Smooth muscle cell (in vitro differentiated cells): ENCODE measurements at regions not wholly inside any gene's neighbourhood (a gene's known extent, or its start where the extent isn't known, plus 50 kb on each side); places are given as distances from the start of the nearest gene placed in this dataset.

Source experiments
- DNase-seq: peaks from one replicate; lab custom pipeline; 2025; ENCODE audit not compliant: unreplicated experiment; lab: John Stamatoyannopoulos, UW
- H2AFZ ChIP-seq: fragments of 200-600 bp; sonication (generic); 2 replicates; pipeline ENCODE4 v1.6.0; 2016; ENCODE audit warnings: antibody characterized with exemption, low read depth, mild to moderate bottlenecking
- H3F3A ChIP-seq: fragments of 200-600 bp; sonication (generic); 2 replicates; pipeline ENCODE4 v1.6.0; 2017; ENCODE audit warnings: antibody characterized with exemption, low read depth
- H3K27ac ChIP-seq: fragments of 200-600 bp; sonication (generic); 2 replicates; pipeline ENCODE4 v1.5.1; 2016; ENCODE audit warnings: low read depth, mild to moderate bottlenecking
- H3K27me3 ChIP-seq: fragments of 200-600 bp; sonication (generic); 2 replicates; pipeline ENCODE4 v1.6.1; 2016; ENCODE audit warnings: low read depth, mild to moderate bottlenecking
- H3K36me3 ChIP-seq: fragments of 200-600 bp; sonication (generic); 2 replicates; pipeline ENCODE4 v1.5.1; 2016; ENCODE audit warnings: low read depth
- H3K4me1 ChIP-seq: fragments of 200-600 bp; sonication (generic); 2 replicates; pipeline ENCODE4 v1.5.1; 2016; ENCODE audit warnings: low read depth
- H3K4me2 ChIP-seq: fragments of 200-600 bp; sonication (generic); 2 replicates; pipeline ENCODE4 v1.6.0; 2016; ENCODE audit warnings: mild to moderate bottlenecking
- H3K4me3 ChIP-seq: fragments of 200-600 bp; sonication (generic); 2 replicates; pipeline ENCODE4 v1.5.1; 2016; ENCODE audit warnings: mild to moderate bottlenecking
- H3K79me2 ChIP-seq: fragments of 200-600 bp; sonication (generic); 2 replicates; pipeline ENCODE4 v1.6.0; 2016; ENCODE audit warnings: low read depth, mild to moderate bottlenecking
- H3K9ac ChIP-seq: fragments of 200-600 bp; sonication (generic); 2 replicates; pipeline ENCODE4 v1.6.0; 2016; ENCODE audit warnings: low read depth
- H3K9me3 ChIP-seq: fragments of 200-600 bp; sonication (generic); replicated peaks from 2 replicates; pipeline ENCODE4 v1.5.1; 2016; ENCODE audit warnings: low read depth
- H4K20me1 ChIP-seq: fragments of 200-600 bp; sonication (generic); 2 replicates; pipeline ENCODE4 v1.6.0; 2016; ENCODE audit warnings: low read depth
- WGBS: methylation state at CpG from one replicate; pipeline ENCODE4 v1.1.7; 2016; ENCODE audit warnings: low lambda C conversion rate; 5-methylcytosine and 5-hydroxymethylcytosine counted together
- TF ChIP-seq, protein P1 (sequence below): fragments of 200-600 bp; sonication (generic); IDR thresholded peaks from 2 replicates; pipeline ENCODE4 v1.5.1; 2017; ENCODE audit warnings: borderline replicate concordance, mild to moderate bottlenecking, antibody characterized with exemption; ENCODE audit not compliant: insufficient read depth, poor library complexity, severe bottlenecking

DNA sequence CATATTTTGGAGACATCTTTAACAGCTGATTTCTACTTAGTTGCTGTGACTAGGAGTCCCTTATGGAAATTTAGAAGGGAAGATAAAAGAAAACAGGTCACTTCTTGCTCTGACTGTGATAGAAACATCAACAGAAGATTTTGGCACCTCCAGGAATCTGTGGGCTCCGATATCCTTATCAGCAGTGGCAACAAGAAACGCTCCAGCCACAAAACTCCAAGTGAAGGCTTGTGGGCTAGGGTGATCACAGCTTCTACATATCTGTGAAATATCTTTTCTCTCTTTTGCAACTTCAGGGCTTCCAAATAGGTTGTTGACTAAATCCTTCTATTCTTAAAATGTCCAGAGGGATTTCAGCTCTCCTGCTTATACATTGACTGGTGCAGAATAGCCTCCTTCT, 1625.5 kb upstream of the CDH6 start:
- Histone ChIP-seq H3K79me2 (no peaks in the 10 kb centered on the region), H3K4me2 (no peak overlapping the region), H4K20me1 (no peaks in the 10 kb centered on the region), H2AFZ (no peak overlapping the region), H3K4me1 (no peaks in the 10 kb centered on the region), H3K27me3 (no peaks in the 10 kb centered on the region), H3K27ac (no peak overlapping the region), H3K36me3 (no peaks in the 10 kb centered on the region), H3K9me3 (no peaks in the 10 kb centered on the region), H3K9ac (no peak overlapping the region), H3K4me3 (no peak overlapping the region), H3F3A (no peaks in the 10 kb centered on the region)
- WGBS = 60% methylated on average over 2 of the region's 2 CpGs
- DNase-seq = no peak
- TF ChIP-seq, protein P1, sequence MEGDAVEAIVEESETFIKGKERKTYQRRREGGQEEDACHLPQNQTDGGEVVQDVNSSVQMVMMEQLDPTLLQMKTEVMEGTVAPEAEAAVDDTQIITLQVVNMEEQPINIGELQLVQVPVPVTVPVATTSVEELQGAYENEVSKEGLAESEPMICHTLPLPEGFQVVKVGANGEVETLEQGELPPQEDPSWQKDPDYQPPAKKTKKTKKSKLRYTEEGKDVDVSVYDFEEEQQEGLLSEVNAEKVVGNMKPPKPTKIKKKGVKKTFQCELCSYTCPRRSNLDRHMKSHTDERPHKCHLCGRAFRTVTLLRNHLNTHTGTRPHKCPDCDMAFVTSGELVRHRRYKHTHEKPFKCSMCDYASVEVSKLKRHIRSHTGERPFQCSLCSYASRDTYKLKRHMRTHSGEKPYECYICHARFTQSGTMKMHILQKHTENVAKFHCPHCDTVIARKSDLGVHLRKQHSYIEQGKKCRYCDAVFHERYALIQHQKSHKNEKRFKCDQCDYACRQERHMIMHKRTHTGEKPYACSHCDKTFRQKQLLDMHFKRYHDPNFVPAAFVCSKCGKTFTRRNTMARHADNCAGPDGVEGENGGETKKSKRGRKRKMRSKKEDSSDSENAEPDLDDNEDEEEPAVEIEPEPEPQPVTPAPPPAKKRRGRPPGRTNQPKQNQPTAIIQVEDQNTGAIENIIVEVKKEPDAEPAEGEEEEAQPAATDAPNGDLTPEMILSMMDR = no peak

DNA sequence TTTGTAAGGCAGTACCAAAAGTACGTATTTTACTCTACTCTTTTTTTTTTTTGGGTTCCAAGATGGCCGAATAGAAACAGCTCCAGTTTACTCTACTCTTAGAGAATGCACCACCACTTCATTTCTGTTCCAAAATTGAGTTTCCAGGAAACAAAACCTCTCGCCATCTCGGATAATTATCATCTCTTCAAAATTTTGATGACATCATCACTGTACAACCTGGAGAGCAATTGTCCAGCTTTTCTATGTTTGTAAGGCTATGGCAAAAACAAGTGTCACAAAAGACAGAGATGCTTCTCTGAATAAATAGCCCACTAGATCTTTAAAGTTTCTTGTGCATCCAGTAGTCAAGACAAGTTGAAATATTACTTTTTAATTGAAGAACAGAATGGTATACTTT, 1631.9 kb upstream of the CDH6 start:
- Histone ChIP-seq H3K79me2 (no peaks in the 10 kb centered on the region), H2AFZ (no peak overlapping the region), H3K4me3 (no peak overlapping the region), H3K27ac (no peak overlapping the region), H3K9ac (no peak overlapping the region), H3K4me1 (no peaks in the 10 kb centered on the region), H3K9me3 (no peaks in the 10 kb centered on the region), H3K4me2 (no peak overlapping the region), H4K20me1 (no peaks in the 10 kb centered on the region), H3K27me3 (no peaks in the 10 kb centered on the region), H3F3A (no peaks in the 10 kb centered on the region), H3K36me3 (no peaks in the 10 kb centered on the region)
- DNase-seq = no peak
- TF ChIP-seq, protein P1 = no peak
- 85% methylated on average over 4 of the region's 4 CpGs for WGBS

DNA sequence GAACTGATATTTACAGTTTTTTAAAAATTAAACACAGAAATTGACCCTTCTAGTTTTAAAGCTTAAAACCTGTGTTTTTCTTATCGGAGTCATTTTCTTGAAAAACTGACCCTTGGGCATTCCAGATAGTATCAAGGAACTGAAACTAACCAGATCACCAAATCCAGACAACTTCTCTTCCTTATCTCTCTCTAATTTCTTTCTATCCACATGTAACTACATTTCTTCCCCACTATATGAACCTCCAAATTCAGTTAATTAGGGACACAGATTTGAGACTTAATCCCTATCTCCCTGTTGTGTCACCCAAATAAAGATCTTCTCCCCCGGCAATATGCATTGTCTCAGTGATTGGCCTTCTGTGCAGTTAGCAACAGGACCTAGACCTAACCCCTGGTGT, 1643.0 kb upstream of the CDH6 start:
- H2AFZ ChIP-seq = no peak overlapping the region
- DNase-seq = no peak
- H3K4me3 ChIP-seq = no peak overlapping the region
- no peaks in the 10 kb centered on the region for H3K36me3 ChIP-seq
- H3K27ac ChIP-seq = no peak overlapping the region
- WGBS = 6% methylated on average over 2 of the region's 2 CpGs
- TF ChIP-seq, protein P1 = no peak
- no peaks in the 10 kb centered on the region for H3K79me2 ChIP-seq
- no peaks in the 10 kb centered on the region for H3F3A ChIP-seq
- no peaks in the 10 kb centered on the region for H3K9me3 ChIP-seq
- no peaks in the 10 kb centered on the region for H3K27me3 ChIP-seq
- H3K4me2 ChIP-seq = no peak overlapping the region
- no peaks in the 10 kb centered on the region for H4K20me1 ChIP-seq
- H3K4me1 ChIP-seq = no peaks in the 10 kb centered on the region
- H3K9ac ChIP-seq = no peak overlapping the region

DNA sequence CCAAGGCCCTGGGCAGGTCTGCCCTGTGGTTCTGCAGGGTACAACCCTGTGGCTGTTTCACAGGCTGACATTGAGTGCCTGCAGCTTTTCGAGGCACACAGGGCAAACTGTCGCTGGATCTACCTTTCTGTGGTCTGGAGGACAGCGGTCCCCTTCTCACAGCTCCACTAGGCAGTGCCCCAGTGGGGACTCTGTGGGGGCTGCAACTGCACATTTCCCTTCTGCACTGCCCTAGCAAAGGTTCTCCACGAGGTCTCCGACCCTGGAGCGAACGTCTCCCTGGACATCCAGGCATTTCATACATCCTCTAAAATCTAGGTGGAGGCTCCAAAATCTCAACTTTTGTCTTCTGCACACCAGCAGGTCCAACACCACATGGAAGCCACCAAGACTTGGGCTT, 1645.2 kb upstream of the CDH6 start:
- H3K4me3 ChIP-seq = no peak overlapping the region
- TF ChIP-seq, protein P1 = no peak
- no peak overlapping the region for H3K27ac ChIP-seq
- no peaks in the 10 kb centered on the region for H4K20me1 ChIP-seq
- no peaks in the 10 kb centered on the region for H3K36me3 ChIP-seq
- H2AFZ ChIP-seq = no peak overlapping the region
- no peaks in the 10 kb centered on the region for H3K9me3 ChIP-seq
- H3K9ac ChIP-seq = no peak overlapping the region
- H3F3A ChIP-seq = no peaks in the 10 kb centered on the region
- H3K4me2 ChIP-seq = no peak overlapping the region
- no peaks in the 10 kb centered on the region for H3K4me1 ChIP-seq
- H3K79me2 ChIP-seq = no peaks in the 10 kb centered on the region
- no peak for DNase-seq
- no peaks in the 10 kb centered on the region for H3K27me3 ChIP-seq
- 92% methylated on average over 7 of the region's 7 CpGs for WGBS
